HUES48 (cell line): ENCODE measurements at regions not wholly inside any gene's neighbourhood (a gene's known extent, or its start where the extent isn't known, plus 50 kb on each side); places are given as distances from the start of the nearest gene placed in this dataset.

Source experiments
- H3K27ac ChIP-seq: one replicate; pipeline ENCODE4 v1.7.0; 2013; ENCODE audit warnings: low read depth, low read length, inconsistent platforms
- H3K27me3 ChIP-seq: 2 replicates; pipeline ENCODE4 v1.6.1; 2013; ENCODE audit warnings: mild to moderate bottlenecking, low read length; ENCODE audit not compliant: control insufficient read depth, insufficient read depth
- H3K36me3 ChIP-seq: 2 replicates; pipeline ENCODE4 v1.6.1; 2013; ENCODE audit warnings: low read length; ENCODE audit not compliant: control insufficient read depth, insufficient read depth
- H3K4me1 ChIP-seq: 2 replicates; pipeline ENCODE4 v1.6.1; 2013; ENCODE audit warnings: mild to moderate bottlenecking, low read length; ENCODE audit not compliant: control insufficient read depth, insufficient read depth
- H3K4me3 ChIP-seq: 2 replicates; pipeline ENCODE4 v1.5.1; 2013; ENCODE audit warnings: mild to moderate bottlenecking, low read depth, low read length
- H3K9ac ChIP-seq: 2 replicates; pipeline ENCODE4 v1.6.1; 2013; ENCODE audit warnings: mild to moderate bottlenecking, low read depth, low read length, moderate library complexity
- H3K9me3 ChIP-seq: 2 replicates; pipeline ENCODE4 v1.6.1; 2013; ENCODE audit warnings: low read length; ENCODE audit not compliant: control insufficient read depth, insufficient read depth

DNA sequence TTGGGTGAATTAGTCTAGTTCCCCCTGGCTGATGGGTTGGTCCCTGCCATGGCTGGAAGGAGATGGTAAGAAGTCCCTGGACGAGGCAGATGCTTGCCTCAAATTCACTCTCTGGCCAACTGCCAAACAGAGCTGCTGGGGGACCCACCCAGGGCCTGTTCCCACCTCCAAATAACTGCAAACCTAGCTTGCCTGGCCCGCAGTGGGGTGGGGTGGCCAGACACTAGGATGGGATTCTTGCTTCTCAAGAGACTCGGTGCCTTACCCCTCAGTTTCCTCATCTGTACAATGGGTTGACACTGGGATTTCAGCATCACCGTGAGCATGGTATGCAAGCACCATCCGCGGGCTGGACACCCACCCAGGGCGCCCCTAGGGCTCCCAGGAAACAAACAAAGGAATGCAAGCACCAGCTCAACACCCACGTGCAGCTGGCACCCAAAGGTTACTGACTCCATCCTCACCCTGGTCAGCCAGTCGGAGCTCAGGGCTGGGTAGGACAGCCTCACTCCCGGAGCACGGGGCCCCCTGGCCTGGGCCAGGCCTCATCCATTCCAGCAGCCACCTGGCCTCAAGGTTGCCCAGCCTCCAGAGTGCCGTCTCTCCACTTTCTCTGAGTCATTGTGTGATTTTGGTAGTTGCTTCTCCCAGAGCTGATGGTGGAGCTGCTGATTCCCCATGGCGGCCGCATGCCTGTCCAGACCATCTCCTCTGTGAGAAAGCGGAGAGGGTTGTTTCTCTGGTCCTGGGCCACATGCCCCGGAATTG is 205.2 kb upstream of the RTL1 start:
- Histone ChIP-seq H3K27me3 (no peaks in the 10 kb centered on the region), H3K4me3 (no peak overlapping the region), H3K36me3 (no peaks in the 10 kb centered on the region), H3K9ac (no peak overlapping the region), H3K4me1 (no peaks in the 10 kb centered on the region), H3K9me3 (no peaks in the 10 kb centered on the region), H3K27ac (no peak overlapping the region)

DNA sequence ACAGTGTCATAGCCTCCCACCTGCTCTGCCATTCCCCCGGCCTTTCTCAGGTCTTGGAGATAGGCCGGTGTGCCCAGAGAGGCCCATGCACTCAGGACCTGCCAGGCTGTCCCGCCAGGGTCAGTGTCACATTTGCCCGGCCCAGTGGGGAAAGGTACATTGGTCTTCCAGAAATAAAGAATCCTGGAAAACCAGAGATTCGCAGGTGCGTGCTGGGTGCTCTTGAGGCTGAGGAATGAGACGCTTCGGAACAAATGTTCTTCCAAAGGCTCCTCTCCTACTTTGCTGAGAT is 205.8 kb upstream of the RTL1 start:
- Histone ChIP-seq H3K9ac (no peak overlapping the region), H3K27me3 (no peaks in the 10 kb centered on the region), H3K27ac (no peak overlapping the region), H3K9me3 (no peaks in the 10 kb centered on the region), H3K4me1 (no peaks in the 10 kb centered on the region), H3K36me3 (no peaks in the 10 kb centered on the region), H3K4me3 (no peak overlapping the region)

DNA sequence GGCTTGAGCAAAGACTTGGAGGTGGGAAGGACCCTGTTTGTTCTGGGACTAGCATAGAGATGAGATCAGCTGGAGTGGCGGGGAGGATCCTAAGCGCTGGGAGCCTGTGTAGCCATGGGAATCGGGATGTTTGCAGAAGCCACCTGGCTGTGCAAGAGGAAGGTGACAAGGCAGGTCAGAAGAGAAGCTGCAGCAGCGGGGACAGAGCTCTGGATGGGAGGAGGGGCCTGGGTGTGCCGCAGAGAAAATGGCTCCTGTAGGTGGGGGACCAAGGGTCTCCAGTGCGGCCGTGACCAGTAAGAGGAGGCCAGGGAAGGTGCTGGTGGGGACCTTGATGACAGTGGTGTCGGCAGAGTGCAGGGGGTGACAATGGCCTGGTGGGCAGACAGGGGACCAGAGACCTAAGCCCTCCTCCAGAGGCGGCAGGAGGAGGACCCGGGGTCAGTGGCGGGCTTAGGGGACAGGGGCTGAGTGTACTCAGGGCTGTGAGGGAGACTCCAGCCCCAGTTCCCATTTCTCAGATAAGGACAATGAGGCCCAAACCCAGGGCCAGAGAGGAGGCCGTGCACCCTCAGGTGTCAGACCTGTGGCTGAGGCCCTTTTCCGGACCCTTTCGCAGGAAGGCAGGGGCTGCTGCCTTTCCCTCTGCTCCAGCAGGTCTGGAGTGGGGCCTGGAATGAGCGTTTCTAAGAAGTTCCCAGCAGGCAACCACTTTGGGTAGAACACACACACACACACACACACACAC is 206.6 kb upstream of the RTL1 start:
- Histone ChIP-seq H3K9me3 (no peaks in the 10 kb centered on the region), H3K4me1 (no peaks in the 10 kb centered on the region), H3K36me3 (no peaks in the 10 kb centered on the region), H3K27me3 (no peaks in the 10 kb centered on the region), H3K4me3 (no peak overlapping the region), H3K9ac (no peak overlapping the region), H3K27ac (no peak overlapping the region)

DNA sequence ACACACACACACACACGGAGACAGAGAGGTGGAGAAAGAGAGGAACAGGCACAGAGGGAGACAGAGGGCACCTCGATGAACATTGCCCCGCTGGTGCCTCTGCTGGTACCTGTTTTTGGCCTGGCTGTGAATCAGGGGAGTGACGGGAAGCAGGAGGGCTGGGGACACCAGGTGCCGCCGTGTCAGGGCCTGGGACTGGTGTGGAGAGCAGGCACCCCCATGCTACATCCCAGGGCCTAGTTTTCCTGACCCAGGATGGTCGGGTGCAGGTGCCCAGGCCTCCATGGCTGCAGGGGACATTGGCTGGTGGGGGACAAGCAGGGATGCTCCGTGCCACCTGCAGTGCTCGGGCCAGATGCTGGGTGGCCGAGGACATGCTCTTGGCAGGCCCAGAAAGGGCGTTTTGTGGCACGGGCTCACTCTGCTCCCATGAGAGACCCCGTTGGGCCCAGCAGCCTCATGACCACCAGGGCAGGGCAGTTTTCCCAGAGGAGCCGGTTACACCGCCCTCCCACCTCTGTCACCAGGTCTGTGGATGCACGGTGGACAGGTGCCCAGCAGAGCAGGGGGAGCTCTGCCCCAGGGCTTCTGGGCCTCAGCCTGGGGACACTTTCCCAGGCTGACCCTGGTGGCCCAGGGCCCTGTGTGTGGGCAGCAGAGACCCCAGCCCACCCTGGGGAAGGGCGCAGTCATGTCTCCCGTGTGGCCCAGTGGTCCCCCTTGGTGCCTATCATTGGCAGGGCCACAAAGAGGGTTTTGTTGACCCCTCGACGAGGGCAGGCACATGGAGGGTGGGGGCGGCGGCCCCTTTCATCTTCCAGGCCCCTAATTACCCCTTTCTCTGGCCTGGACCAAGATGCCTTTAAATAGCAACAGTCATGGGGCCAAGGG is 207.5 kb upstream of the RTL1 start:
- Histone ChIP-seq H3K36me3 (no peaks in the 10 kb centered on the region), H3K27me3 (no peaks in the 10 kb centered on the region), H3K27ac (no peak overlapping the region), H3K4me3 (no peak overlapping the region), H3K4me1 (no peaks in the 10 kb centered on the region; the same call in 1 of the 2 replicates), H3K9ac (no peak overlapping the region), H3K9me3 (no peaks in the 10 kb centered on the region)

DNA sequence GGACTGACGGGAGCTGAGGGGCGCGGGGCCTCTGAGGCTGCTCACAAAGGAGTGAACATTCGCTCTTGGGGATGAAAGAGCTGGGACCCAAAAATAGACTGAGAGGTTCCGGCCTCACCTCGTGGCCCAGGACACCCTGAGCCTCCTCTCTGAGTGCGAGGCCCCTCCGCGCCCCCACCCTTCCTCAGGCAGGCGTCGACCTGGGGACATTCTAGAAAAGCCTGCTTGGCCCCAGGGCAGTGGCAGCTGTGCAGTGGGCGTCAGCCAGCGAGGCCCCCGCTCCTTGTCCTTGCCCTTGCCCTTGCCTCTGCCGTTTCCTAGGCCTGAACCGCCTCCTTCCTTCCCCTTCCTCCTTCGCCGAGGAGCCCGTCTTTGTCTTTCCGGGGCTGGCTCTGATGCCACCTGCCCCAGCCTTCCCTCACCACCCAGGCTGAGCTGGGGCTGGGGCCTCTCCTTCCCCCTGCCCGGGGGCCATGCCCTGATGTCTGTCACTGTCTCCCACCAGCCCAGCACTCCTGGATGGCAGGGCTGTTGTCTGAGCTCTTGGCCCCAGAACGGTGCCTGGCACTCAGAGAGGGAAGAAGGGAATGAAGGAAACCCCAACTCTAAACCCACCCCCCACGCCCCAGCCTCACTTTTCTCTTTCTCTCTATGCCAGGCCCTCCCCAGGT is 208.2 kb upstream of the RTL1 start:
- Histone ChIP-seq H3K9me3 (no peaks in the 10 kb centered on the region), H3K4me1 (peaks cover 6% of the 10 kb centered on the region), H3K27ac (no peak overlapping the region), H3K36me3 (no peaks in the 10 kb centered on the region), H3K27me3 (no peaks in the 10 kb centered on the region; the same call in 1 of the 2 replicates), H3K9ac (no peak overlapping the region), H3K4me3 (no peak overlapping the region)

DNA sequence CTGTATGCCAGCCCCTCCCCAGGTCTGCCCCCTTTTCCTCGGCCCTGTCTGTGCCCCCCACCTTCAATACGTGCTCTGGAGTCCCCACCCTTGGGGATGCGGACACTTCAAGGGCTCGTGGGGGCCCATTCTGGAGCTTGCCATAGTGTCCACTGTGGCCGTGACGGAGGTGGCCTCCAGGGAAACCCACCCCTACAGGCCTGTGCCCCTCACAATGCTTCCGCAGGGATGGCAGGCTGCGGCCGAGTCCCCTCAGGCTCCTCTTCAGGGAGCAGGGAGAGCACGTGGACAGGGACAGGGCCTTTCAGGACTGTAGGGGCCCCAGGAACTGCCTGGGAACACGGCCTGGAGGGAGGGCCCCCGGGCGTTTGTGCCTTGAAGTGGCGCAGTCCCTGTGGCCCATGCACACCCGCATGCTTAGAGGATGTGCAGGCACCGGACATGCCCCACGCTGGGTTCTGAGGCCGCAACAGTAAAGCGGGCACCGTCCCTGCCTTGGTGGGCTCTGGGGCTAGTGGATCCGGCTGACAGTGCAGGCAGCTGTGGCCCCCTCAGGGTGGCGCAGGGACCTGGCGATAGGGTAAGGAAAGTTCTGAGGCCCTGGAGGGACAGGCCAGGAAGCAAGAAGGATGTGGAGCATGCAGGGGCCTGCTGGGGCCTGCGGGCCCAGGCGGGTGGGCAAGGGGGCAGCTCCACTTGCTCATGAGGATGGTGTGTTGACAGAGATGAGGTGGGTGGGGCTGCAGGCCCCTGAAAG is 209.0 kb upstream of the RTL1 start:
- Histone ChIP-seq H3K27ac (no peak overlapping the region), H3K27me3 (no peaks in the 10 kb centered on the region; the same call in 1 of the 2 replicates), H3K9me3 (no peaks in the 10 kb centered on the region), H3K36me3 (no peaks in the 10 kb centered on the region), H3K4me1 (peaks cover 6% of the 10 kb centered on the region), H3K4me3 (no peak overlapping the region), H3K9ac (no peak overlapping the region)

DNA sequence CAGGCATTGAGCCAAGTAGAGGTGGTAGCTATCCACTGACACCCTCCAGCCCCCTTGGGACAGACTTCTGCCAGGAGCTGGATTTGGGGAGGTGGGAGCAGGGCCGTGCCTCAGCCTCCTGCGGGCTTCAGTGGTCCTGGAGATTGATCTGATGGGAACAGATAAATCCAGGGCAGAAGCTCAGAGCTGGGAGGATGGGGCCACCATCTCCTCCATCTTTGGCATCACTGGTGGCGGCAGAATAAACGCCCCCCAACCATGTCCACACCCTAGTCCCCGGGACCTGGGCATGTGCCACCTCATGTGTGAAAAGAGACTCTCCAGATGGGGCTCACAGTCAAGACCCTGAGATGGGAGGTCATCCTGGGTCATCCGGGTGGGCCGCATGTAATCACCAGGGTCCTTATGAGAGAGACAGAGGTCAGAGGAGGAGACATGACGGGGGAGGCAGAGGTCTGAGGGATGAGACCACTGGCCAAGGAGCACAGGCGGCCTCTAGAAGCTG is 209.6 kb upstream of the RTL1 start:
- Histone ChIP-seq H3K9me3 (no peaks in the 10 kb centered on the region), H3K4me3 (no peak overlapping the region), H3K27me3 (no peaks in the 10 kb centered on the region; the same call in 1 of the 2 replicates), H3K9ac (no peak overlapping the region), H3K27ac (no peak overlapping the region), H3K4me1 (peaks cover 6% of the 10 kb centered on the region), H3K36me3 (no peaks in the 10 kb centered on the region)

DNA sequence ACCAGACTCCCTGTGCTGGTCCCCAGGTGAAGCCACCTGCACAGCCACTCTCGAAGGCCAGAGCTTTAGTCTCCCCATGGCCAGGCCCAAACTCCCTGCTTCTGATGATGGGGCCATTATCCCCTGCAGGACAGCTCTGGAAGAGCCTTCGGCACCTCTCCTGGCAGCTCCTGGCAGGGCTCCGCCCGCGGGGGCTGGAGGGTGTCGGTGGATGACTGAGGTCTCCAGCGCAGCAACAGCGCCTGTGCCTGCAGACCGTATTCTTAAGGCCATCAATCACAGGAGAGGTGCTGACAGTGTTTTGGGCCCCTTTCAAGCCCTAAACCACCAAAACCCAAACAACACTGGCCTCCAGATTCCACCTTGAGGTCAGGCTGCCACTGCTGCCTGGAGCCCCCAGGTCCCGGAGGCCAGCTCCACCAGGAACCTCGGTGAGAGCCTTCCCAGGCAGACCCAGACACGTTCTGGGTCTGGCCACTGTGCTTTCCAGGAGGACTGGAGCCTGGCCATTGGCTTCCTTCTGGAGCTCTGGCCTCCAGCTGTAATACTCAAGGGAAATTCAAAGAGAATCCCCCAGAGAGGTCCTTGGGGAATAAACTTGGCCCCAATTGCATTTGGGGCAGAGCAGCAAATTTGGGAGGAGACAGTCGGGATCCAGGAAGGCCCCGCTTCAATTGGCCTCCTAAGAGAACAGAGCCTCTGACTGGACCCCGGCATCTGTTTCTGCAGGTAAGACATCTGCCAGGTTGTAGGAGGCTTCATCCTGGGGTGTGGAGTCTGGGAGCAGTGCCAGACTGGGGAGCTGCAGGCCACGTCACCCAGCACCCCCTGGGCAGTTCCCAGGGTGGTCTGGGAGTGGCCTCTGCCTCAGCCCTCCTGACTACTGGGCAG is 210.6 kb upstream of the RTL1 start:
- Histone ChIP-seq H3K4me1 (peaks cover 6% of the 10 kb centered on the region), H3K9me3 (no peaks in the 10 kb centered on the region), H3K4me3 (no peak overlapping the region), H3K27ac (no peak overlapping the region), H3K36me3 (no peaks in the 10 kb centered on the region), H3K9ac (no peak overlapping the region), H3K27me3 (no peaks in the 10 kb centered on the region; the same call in 1 of the 2 replicates)

DNA sequence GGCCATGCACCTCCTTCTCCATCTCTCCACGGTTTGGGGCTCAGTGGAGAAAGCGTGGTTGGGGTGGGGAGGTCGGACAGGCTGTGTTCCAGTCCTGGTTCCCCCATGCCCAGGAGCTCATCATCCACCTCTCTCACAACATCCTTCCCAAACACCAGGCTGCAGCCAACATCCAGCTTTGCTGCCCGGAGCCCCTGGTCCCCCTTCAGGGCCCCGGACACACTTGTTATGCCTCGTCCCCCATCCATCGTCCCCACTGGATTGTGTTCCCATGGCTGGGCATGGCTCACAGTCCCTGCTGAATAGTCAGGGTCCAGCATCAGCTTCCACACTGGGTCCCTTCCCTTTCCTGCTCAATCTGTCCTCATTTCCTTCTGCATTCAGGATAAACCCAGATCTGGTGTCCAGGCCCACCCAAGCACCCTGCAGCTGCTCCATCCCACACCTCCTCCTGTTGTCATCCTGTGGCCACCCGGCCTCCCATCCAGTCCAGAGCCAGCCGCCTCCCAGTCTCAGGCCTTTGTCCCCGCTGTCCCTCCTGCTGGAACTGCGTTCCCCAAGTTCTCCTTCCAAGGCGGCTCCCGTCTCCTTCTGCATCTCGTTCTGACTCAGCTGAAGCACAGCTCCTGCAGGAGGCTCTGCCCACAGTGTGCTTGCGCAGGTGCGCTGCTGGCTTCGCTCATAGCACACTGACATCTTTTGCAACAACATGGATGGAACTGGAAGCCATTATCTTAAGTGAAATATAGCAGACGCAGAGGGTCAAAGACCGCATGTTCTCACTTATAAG is 211.4 kb upstream of the RTL1 start:
- no peak overlapping the region for H3K27ac ChIP-seq
- H3K9ac ChIP-seq, result no peak overlapping the region

More for the DNA sequence above, 211.4 kb upstream of the RTL1 start:
- Histone ChIP-seq H3K4me1 (peaks cover 6% of the 10 kb centered on the region), H3K36me3 (no peaks in the 10 kb centered on the region), H3K27me3 (no peaks in the 10 kb centered on the region; the same call in 1 of the 2 replicates), H3K9me3 (no peaks in the 10 kb centered on the region), H3K4me3 (no peak overlapping the region)
